NCI-H460 (cell line): ENCODE measurements at regions not wholly inside any gene's neighbourhood (a gene's known extent, or its start where the extent isn't known, plus 50 kb on each side); places are given as distances from the start of the nearest gene placed in this dataset.

Experiments
- DNase-seq: peaks from one replicate; pipeline ENCODE4 v3.0.0-alpha.2; 2016; ENCODE audit warnings: low read depth; ENCODE audit errors: extremely low read depth

DNA sequence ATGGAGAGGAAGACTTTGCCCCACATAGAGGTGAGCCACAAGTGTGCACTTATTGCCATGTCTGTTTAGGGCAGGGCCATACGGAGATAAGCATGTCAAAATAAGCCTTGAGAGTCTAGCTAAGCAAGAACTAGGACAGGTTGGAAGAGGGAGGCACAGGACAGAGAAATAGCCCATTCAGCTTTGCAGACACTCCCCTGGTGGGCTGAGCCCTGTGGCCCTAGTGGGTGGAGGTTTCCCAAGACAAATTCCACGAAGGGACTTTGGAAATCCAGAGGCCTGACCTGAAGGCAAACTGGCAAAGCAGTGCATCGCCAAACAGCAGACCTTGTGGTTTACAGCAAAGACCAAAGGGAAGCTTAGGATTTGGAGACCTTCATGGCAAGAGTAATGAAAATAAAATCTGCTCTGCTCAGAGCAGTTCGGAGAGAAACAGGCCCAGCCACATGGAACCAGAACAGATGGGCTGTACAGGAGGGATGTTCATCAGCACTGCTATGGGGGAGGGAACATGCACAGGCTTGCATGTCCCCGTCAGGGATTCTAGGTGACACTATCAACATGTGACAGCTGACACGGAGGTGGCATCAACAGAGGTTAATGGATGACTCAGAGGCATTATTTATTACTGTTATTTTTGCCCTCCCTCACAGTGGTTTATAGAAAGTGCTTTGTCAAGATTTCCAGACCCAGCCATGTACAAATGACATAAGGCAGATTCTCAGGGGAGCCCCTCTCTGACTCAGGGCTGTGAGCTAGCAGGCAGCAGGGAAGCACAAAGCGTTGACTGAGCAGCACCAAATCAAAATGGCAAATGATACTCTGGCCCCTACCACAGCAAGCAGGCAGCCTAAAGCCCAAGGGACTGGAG is 90.1 kb upstream of the IRF2BP2 start:
- no peak for DNase-seq

DNA sequence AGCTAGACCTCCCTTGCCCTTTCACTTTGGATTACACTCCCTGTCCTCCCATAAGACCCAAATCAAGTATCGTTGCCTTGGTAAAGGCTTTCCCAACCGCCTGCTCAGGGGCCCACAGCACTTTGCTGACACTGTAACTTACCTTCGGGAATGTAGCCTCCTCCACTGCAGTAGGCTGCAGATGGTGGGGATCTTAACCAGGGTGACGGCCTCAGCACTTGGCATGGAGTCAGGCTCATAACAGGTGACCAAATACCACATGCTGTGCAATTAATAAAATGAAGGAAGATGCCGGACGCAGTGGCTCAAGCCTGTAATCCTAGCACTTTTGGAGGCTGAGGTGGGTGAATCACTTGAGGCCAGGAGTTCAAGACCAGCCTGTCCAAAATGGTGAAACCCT is 88.7 kb upstream of the IRF2BP2 start:
- DNase-seq: no peak

DNA sequence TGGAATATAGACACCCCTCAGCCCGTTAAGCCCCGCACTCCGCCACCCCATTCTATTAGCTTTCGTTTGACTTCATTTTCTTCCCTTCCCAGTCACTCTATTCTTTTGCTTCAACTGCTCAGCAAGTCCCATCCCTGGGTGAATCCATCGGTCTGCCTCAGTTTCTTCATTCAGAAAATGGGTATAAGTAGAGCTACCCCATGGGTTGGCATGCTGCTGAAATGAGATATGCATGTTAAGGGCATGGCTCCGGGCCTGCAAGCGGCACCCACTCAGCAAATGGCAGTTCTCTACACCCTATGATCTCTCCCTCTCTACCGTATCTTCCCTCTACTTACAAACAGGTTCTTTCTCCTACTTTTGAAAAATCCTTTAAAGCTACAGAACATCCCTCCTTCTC is 87.8 kb upstream of the IRF2BP2 start:
- DNase-seq: no peak

DNA sequence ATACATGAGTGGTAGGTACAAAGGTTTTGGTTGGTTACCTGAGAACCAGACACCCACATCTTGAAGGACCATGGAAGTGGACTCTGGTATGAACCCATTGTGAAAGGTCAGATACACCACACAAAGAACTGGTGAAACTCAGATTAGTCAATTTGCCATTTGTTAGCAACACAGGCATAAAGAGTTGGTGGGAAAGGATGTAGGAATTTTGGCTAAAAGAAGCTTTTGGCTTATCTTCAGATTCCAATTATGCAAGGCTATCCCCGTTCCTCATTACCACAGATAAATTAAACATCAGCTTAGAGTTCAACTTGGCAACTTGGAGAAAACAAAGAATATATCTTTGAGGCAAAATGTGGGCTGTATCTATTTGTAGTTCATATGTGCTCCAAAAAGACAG is 87.0 kb upstream of the IRF2BP2 start:
- no peak for DNase-seq

DNA sequence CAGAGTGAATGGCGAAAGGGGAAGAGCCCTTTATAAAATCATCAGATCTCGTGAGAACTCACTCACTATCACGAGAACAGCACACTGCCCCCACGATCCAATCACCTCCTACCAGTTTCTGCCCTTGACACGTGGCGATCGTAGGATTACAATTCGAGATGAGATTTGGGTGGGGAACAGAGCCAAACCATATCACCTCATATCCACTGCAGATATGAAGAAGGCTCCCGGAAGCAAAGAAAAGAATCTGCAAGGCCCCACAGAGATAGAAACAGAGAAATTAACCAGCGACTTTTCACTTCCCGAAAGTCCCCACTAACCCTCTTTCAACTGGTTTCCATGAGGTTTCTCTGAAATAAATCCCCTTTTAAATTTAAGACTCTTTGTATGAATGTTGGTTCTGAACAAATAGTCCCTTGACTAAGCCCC is 86.2 kb upstream of the IRF2BP2 start:
- DNase-seq: no peak

DNA sequence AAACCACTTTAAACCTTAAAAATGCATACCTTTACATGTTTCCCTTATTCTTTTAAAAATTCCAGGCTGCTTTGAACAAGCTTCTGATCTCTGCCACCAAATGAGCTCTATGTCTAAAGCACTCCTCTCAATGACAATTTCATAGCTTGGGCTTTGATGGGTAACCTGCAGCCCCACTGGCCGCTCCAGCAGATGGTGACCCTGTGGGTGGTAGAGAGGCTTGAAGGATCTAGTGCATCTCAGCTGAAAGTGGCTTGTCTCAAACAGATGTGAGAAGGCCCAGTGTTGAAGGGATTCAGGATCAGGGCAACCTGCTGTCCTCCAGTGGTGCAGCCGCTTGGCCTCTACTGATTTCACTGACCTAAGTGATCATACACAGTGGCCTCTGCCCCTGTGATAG is 84.7 kb upstream of the IRF2BP2 start:
- DNase-seq: no peak

DNA sequence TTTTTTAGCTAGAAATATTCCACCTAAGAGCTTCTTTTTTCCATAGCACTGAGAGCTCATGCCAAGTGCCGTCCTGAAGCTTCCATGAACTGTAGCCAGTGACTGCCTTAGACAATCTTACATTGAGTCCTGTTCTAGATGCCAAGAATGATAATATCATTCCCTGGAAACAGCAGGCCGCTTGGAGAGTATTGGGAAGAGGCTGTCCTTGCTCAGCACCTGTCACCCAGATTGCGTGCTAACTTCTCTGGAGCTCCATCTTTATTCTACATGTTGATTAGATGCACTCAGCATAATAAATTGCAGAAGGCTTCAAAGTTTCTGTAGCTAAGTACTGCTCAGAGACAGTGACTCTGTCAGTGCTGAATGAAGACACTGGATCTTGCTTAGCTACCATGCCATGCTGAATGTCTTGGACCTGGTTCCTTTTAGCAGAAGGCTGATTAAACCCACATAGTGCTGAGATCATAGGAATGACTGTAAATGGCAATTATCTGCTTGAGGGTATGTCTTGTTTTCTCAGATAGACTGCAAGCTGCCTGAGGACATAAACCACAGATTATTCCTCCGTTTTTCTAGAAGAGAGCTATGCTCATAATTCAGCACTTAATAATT is 83.1 kb upstream of the IRF2BP2 start:
- no peak for DNase-seq

DNA sequence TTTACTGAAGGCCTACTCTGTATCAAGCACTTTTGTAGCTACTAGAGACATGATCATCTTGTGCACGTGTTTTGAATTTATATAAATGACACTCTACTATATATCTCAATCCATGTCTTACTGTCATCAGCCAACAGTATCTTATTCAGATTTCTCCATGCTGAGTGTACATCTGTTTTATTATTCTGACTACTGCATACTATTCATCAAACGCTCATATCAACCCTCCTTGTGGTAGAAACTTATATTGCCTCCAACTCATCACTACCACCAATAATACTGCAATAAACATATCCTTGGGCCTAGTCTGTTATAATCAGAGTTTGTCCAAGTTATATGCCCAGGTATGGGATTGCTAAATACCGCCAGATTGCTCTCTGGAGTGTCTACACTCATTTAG is 81.6 kb upstream of the IRF2BP2 start:
- peak; percentile 22 for DNase-seq

DNA sequence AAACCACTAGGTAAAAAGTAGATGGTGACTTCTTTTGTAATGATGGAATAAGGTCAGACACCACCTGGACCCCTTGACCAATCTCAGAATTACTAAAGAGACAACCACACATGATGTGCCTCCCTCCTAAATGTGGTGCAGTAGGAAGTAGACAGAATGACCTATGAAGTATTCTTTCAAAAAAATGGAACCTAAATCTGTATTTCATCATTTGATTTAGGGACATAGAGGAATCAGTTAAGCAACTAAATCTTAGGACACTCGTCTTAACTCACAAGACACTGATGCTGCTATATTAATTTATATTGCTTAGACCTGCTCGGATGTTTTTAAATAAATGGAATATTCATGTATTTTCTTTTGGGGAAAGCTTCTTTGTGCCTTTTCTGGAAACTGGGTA is 80.9 kb upstream of the IRF2BP2 start:
- DNase-seq: no peak

DNA sequence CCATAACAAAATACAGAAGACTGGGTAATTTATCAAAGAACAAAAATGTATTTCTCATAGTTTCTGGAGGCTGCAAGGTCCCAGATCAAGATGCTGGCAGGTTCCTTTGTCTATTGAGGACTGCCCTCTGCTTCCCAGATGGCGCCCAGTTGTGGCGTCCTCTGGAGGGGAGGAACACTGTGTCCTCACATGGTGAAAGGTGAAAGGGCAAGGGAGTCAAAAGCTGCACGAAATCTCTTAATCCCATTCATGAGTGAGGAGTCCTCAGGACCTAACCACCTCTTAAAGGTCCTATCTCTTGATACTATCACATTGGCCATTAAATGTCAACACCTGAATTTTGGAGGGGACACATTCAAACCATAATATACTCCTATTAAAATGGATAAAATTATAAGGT is 79.3 kb upstream of the IRF2BP2 start:
- DNase-seq: no peak

DNA sequence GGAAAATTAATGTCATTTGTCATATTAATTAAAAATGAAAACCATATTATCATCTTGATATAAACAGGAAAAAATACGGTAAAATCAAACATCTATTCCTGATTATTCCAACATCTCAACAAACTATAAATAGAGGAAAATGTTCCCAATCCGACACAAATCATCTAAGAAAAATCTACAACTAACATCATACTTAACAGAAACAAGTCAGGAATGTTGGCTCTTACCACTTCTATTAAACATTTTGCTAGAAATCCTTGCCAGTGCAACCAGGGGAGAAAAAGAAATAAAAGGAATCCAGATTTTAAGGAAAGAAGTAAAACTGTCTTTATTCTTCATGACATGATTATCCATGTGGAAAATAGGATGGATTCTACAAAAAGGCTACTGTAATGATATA is 77.0 kb upstream of the IRF2BP2 start:
- no peak for DNase-seq

DNA sequence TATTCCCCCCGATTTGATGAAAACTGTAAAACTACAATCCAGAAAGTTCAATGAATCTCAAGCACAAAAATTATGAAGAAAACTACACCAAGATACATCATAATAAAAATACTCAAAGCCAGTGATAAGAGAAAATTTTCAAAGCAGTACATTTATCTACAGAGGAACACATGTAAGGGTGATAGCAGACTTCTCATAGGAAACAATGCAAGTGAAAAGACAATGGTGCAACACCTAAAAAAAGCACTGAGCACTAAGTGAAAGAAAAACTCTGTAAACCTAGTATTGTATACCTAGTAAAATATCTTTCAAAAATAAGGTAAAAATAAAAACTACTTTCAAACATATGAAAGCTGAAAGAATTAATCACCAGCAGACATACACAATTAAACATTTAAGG is 76.1 kb upstream of the IRF2BP2 start:
- no peak for DNase-seq

DNA sequence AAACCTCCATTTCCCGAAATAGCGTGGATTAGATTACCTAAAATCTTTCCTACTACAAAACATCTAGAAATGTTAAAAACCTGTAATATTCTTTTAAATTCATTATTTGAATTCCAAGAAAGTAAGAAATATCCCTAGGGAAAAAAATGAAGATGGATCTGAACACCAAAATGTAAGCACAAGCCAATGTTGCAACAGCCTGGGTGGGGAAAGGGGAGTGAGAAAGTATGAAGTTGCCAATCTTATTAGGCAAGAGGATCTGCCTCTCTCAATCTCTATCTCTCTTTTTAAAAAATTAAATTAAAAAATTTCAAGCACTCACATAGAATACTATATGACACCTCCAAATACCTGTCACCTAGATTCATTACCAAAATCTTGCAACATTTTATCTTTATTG is 74.9 kb upstream of the IRF2BP2 start:
- no peak for DNase-seq

DNA sequence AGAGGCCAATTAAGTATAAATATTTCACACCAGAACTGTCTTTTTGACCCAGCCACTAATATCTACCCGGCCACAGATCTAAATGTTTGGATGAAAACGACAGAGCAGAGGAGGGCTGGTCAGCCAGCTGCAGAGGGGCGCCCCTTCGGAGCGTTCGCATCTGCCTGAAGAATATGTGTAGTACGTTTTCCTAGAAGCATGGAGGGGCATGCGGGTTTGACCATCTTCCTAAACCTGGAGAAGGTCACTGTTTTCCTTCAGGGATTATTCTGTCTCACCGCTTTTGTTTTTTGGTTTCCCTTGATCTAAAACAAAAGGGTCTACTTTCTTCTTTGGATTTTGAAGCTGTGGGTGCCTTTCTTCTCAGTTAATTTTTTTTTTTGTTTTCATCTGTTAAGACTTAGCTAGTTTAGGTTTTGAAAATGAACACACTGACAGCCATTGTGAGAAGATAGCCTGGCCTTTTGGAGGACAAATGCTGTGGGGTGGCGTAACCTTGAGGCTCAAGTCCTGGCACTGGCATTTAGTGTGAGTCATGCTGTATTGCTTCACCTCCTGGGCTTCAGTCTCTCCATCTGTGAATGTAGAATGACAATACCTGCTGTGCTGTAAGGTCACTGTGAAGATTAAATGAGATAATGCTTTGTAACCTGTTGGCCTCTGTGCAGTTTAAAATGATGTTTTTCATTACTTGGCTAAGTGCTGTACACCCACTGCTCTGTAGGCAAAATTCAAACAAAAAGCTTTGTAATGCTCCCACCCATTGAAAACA is 74.1 kb upstream of the IRF2BP2 start:
- DNase-seq: peak; percentile 86

DNA sequence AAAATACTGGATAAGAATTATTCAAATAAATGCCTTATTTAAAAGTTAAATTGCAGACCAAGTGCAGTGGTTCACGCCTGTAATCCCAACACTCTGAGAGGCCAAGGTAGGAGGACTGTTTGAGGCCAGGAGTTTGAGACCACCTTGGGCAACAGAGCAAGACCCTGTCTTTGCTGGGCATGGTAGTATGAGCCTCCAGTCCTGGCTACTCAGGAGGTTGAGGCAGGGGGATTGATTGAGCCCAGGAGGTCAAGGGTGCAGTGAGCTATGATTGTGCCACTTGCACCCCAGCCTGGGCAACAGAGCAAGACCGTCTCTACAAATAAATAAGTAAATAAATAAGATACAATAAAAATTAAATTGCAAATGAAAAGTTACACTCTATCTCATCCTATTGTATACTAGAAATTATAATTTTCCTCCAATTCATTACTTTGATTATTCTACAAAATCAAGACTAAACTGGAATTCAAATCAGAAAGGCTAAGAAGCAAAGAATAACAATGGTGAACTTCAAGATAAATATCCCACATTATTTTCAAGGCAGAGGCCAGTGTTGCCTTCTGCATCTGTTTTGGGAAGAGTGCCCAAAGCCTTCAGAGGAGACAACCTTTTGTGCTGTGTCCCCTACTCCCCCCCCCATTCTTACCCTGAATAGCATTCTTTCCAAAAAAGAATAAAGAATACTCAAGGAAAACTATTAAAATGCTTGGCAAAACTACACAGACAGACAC is 73.3 kb upstream of the IRF2BP2 start:
- no peak for DNase-seq

DNA sequence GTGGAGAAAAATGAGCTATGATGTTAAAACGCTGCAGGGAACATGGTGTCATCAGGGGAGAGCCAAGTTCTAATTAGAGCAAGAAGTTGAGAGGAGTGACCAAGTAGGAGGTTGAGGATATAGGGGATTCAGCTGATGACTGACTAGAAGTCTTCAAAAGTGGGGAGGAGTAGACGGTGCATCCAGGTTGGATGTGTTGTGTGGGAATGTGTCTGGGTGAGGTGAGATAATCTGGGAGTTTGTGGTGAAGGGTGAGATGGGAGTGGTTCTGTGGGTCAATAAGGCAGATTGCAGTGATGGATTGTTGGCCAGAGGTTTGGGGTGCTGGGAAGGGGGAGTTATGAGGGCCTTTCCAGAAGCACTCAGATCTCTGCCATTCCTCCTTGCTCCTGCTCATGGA is 72.0 kb upstream of the IRF2BP2 start:
- DNase-seq: no peak

DNA sequence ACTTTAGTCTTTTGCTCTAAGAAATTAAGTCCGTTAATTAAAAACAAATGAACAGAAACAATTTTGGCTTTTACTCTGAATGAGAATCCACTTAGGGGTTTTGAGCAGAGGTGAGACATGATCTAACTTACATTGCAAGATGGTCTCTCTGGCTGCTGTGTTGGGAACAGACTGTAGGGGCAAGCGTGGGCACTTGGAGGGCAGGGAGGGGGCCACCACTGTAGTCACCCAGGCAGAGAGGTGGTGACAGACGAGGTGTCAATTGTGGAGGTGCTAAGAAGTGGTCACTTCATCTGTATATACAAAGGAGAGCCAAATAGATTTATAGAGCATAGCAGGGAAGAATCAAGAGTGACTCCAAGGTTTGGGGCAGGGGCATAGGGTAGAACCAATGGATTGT is 71.1 kb upstream of the IRF2BP2 start:
- DNase-seq: no peak

DNA sequence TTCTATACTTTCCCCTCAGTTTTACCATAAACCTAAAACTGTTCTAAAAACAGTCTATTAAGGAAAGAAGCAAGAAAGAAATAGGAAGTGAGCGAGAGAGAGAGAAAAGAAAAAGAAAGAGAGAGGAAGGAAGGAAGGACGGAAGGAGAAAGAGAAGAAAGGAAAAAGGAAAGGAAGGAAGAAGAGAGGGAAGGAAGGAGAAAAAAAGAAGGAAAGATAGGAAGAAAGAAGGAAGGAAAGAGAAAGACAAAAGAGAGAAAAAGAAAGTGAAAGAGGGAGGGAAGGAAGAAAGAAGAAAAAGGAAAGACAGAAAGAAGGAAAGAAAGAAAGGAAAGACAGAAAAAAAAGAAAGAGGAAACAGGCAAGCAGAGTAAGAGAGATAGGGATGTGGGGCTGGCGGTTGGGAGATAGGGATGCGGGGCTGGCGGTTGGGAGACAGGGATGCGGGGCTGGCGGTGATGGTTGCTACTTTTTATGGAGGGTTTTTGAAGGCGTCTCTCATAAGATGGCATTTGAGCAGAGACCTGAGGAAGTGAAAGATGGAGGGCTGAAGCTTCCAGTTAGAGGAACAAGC is 70.4 kb upstream of the IRF2BP2 start:
- no peak for DNase-seq

DNA sequence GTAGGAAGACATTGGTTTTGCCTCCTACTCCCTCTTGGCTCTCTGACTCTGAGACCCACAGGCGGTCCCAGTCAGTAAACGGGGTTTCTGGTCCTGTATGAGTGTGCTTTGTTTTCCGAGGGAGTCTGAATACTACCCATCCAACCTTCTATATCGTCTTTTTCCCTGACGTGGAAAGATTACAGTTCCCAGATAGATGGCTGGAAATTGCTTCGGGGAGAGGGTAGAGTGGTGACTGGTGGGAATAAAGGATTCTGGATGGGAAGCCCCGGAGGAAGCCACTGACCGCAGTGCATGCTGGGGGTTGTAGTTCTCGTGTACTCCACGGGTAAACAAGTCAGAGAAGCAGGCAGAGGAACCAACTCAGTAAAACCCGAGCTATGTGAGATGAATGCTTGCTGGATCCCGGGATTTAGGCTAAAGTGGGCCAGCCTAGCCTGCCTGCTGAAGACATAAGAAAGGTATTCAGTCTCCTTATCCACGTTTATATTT is 66.2 kb upstream of the IRF2BP2 start:
- DNase-seq: peak; percentile 64

DNA sequence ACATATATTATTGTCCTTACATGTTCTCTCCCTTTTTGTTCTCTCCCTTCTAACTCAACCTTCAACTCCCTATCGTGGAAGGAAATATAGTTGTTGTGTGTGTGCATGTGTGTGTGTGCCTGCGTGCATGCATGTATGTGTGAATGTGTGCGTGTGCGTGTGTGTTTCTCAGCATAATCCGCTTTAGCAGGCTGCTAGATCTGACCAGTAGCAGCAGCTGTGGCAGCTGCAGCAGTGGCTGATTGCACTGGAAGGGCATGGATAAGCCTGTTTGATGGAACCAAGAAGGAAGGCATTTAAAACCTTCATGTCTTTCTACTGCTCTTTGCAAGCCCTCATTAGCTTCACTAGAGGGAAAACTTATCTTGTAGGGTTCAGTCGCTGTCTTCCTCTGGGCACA is 65.6 kb upstream of the IRF2BP2 start:
- DNase-seq: no peak

DNA sequence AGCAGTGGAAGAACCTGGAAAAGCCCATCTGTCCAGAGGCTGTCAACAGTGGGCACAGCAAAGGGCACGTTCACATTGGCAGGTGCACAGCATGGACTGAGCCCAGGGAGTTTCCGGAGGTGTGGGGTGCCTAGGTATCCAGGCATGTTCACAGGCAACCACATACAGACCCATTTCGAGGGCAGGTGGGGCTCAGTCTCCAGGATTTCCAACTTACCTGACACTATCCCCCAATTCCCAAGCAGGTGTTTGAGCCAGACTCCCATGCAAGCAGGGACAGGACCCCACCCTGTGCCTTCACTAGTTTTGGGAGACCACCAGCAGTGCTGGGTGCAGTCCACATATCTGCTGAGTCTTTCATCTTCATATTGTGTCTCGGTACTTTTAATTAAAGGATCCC is 65.0 kb upstream of the IRF2BP2 start:
- no peak for DNase-seq
